ENCODE measurements at regions not wholly inside any gene's neighbourhood (a gene's known extent, or its start where the extent isn't known, plus 50 kb on each side); places are given as distances from the start of the nearest gene placed in this dataset.

- H3K27ac ChIP-seq = no peak overlapping the region
- 62 to 69% (median 66%) methylated on average over 3 of the region's 3 CpGs for WGBS, 4 donors
- no peaks in the 10 kb centered on the region for H3K36me3 ChIP-seq
- no peaks in the 10 kb centered on the region for H3K4me1 ChIP-seq
- intact Hi-C loops (cut with DNase I) = no loop called here
- no peaks in the 10 kb centered on the region for H3K27me3 ChIP-seq
- H3K4me3 ChIP-seq = no peak overlapping the region
- DNase-seq (no peak), ATAC-seq (no peak)
- peaks cover 0 to 25% (median 0%) of the 10 kb centered on the region in 12 donors for H3K9me3 ChIP-seq
- TF ChIP-seq POLR2A (IDR thresholded peaks at IDR 0.05) (no peak), CTCF (IDR thresholded peaks at IDR 0.05) (no peak)
Measured at GRCh38 chr3:181518222-181518621, 193.5 kb upstream of the SOX2 start.

- no peaks in the 10 kb centered on the region for H3K27me3 ChIP-seq
- no peaks in the 10 kb centered on the region for H3K36me3 ChIP-seq
- 76 to 90% (median 83%) methylated on average over 1 of the region's 1 CpG for WGBS, 4 donors
- H3K4me3 ChIP-seq = no peak overlapping the region
- intact Hi-C loops (cut with DNase I) = no loop called here
- peaks cover 0 to 29% (median 8%) of the 10 kb centered on the region in 12 donors for H3K9me3 ChIP-seq
- no peaks in the 10 kb centered on the region for H3K4me1 ChIP-seq
- ATAC-seq (no peak), DNase-seq (no peak)
- TF ChIP-seq POLR2A (IDR thresholded peaks at IDR 0.05) (no peak), CTCF (IDR thresholded peaks at IDR 0.05) (no peak)
- H3K27ac ChIP-seq = no peak overlapping the region
Measured at GRCh38 chr3:181512787-181513186, 198.9 kb upstream of the SOX2 start.

GRCh38 chr3:181510500-181510899, 201.2 kb upstream of the SOX2 start:
- intact Hi-C loops (cut with DNase I) = no loop called here
- DNase-seq (no peak), ATAC-seq (no peak)
- Histone ChIP-seq H3K36me3 (no peaks in the 10 kb centered on the region), H3K4me1 (no peaks in the 10 kb centered on the region), H3K27me3 (no peaks in the 10 kb centered on the region), H3K27ac (no peak overlapping the region), H3K4me3 (no peak overlapping the region), H3K9me3 (peaks cover 0 to 29% (median 8%) of the 10 kb centered on the region in 12 donors)
- 67 to 71% (median 69%) methylated on average over 3 of the region's 3 CpGs for WGBS, 4 donors
- TF ChIP-seq POLR2A (IDR thresholded peaks at IDR 0.05) = no peak
- TF ChIP-seq CTCF (IDR thresholded peaks at IDR 0.05) = no peak

- intact Hi-C loops (cut with DNase I) = no loop called here
- no peaks in the 10 kb centered on the region for H3K9me3 ChIP-seq
- TF ChIP-seq CTCF (IDR thresholded peaks at IDR 0.05) = no peak
- no peak for TF ChIP-seq POLR2A (IDR thresholded peaks at IDR 0.05)
- 71 to 78% (median 74%) methylated on average over 3 of the region's 3 CpGs for WGBS, 4 donors
- H3K4me1 ChIP-seq = no peaks in the 10 kb centered on the region
- H3K36me3 ChIP-seq = no peaks in the 10 kb centered on the region
- ATAC-seq (no peak), DNase-seq (no peak)
- no peaks in the 10 kb centered on the region for H3K27me3 ChIP-seq
- no peak overlapping the region for H3K4me3 ChIP-seq
- no peak overlapping the region for H3K27ac ChIP-seq
Measured at GRCh38 chr3:181497358-181497757, 214.4 kb upstream of the SOX2 start.

All from heart left ventricle (tissue), 16 donors.